ENCODE measurements at regions not wholly inside any gene's neighbourhood (a gene's known extent, or its start where the extent isn't known, plus 50 kb on each side); places are given as distances from the start of the nearest gene placed in this dataset.

DNA sequence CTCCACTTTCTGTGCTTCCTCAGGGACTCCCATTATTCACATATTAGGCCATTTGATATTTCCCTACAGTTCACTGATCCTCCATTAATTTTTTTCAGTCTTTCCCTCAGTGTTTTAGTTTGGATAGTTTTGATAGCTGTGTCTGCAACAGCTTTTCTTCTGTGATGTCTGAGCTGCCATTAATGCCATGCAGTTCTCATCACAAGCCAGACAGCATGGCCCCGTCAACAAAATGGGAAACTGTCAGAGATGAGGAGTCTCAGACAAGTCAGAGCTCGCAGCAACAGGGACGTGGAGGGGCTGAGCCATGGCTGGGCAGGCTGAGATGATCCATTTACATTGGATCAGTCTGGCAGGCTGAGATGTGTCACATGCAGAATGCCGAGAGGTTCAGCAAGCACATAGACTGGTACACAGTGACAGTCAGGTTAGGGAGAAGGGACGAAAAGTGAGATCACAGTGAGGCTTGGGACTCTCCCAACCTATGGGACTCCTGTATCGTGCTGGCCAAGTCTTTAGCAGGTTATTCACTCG lies 65.4 kb downstream of the NPS start:
- H3K79me2 ChIP-seq (ENCODE audit: insufficient read depth, low read length): no peaks in the 10 kb centered on the region
- H3K9me3 ChIP-seq (ENCODE audit: control insufficient read depth in 1 of 2, insufficient read depth in 1 of 2, low read depth in 1 of 2, low read length in 2 of 2): no peaks in the 10 kb centered on the region
- H3K4me1 ChIP-seq (ENCODE audit: control insufficient read depth in 1 of 2, insufficient read depth in 2 of 2, low read length in 2 of 2): no peaks in the 10 kb centered on the region
- RAD21 ChIA-PET (ENCODE audit: low non-redundant PET in 1 of 2, low total read pairs in 2 of 2, uncharacterized antibody in 2 of 2, unreplicated experiment in 2 of 2): no interaction called here
- no peak overlapping the region for H3K4me2 ChIP-seq (ENCODE audit: low read length)
- ATAC-seq: no peak
- H3K9me2 ChIP-seq (ENCODE audit: insufficient read depth): no peaks in the 10 kb centered on the region
- no peak for TF ChIP-seq SP1 (IDR thresholded peaks at IDR 0.05; ENCODE audit: low read depth)
- TF ChIP-seq ZBTB33 (IDR thresholded peaks at IDR 0.05; ENCODE audit: extremely low read depth, insufficient replicate concordance, low read length): no peak
- no peak for TF ChIP-seq SRF (IDR thresholded peaks at IDR 0.05; ENCODE audit: low read depth)
- TF ChIP-seq EZH2phosphoT487 (IDR thresholded peaks at IDR 0.05; ENCODE audit: borderline replicate concordance): no peak
- H3K27me3 ChIP-seq (ENCODE audit: insufficient read depth, low read length): peaks cover 65% of the 10 kb centered on the region
- H3K9ac ChIP-seq (ENCODE audit: low read length): no peak overlapping the region
- POLR2A ChIA-PET: no interaction called here
- CTCF ChIA-PET: interaction anchor here (0.8 kb wide), 1 partner anchor 80 kb away, joined by 3 read pairs; no protein-coding TSS in a partner anchor
- no TSS peak for BruUV-seq (replicated peaks)
- no peaks in the 10 kb centered on the region for H4K20me1 ChIP-seq (ENCODE audit: insufficient read depth)
- H3K4me3 ChIP-seq (replicated peaks in 1 of 2; ENCODE audit: low read depth in 1 of 2, low read length in 2 of 2): no peak overlapping the region
- H3K27ac ChIP-seq (ENCODE audit: low read depth, low read length): no peak overlapping the region
- H3K36me3 ChIP-seq (ENCODE audit: control insufficient read depth in 1 of 2, insufficient read depth in 2 of 2, low read length in 2 of 2): no peaks in the 10 kb centered on the region
- no peak overlapping the region for H2AFZ ChIP-seq (ENCODE audit: low read depth, low read length, poor library complexity, severe bottlenecking)
- intact Hi-C loops (cut with micrococcal nuclease): no loop called here
- no peak for DNase-seq (ENCODE audit: low read depth, low spot score)

GRCh38 chr10:127618797-127619196 lies 69.7 kb downstream of the NPS start:
- H3K4me3 ChIP-seq (replicated peaks in 1 of 2; ENCODE audit: low read depth in 1 of 2, low read length in 2 of 2): no peak overlapping the region
- H3K4me1 ChIP-seq (ENCODE audit: control insufficient read depth in 1 of 2, insufficient read depth in 2 of 2, low read length in 2 of 2): no peaks in the 10 kb centered on the region
- no peak for DNase-seq (ENCODE audit: low read depth, low spot score)
- peaks cover 45% of the 10 kb centered on the region for H3K27me3 ChIP-seq (ENCODE audit: insufficient read depth, low read length)
- H3K9me2 ChIP-seq (ENCODE audit: insufficient read depth): no peaks in the 10 kb centered on the region
- no peaks in the 10 kb centered on the region for H3K79me2 ChIP-seq (ENCODE audit: insufficient read depth, low read length)
- H3K9me3 ChIP-seq (ENCODE audit: control insufficient read depth in 1 of 2, insufficient read depth in 1 of 2, low read depth in 1 of 2, low read length in 2 of 2): no peaks in the 10 kb centered on the region
- RAD21 ChIA-PET (ENCODE audit: low non-redundant PET in 1 of 2, low total read pairs in 2 of 2, uncharacterized antibody in 2 of 2, unreplicated experiment in 2 of 2): no interaction called here
- no peak overlapping the region for H2AFZ ChIP-seq (ENCODE audit: low read depth, low read length, poor library complexity, severe bottlenecking)
- H4K20me1 ChIP-seq (ENCODE audit: insufficient read depth): no peaks in the 10 kb centered on the region
- POLR2A ChIA-PET: no interaction called here
- H3K36me3 ChIP-seq (ENCODE audit: control insufficient read depth in 1 of 2, insufficient read depth in 2 of 2, low read length in 2 of 2): no peaks in the 10 kb centered on the region
- TF ChIP-seq TCF7L2 (IDR thresholded peaks at IDR 0.05; ENCODE audit: borderline replicate concordance, extremely low read depth, insufficient read depth, insufficient read length) (no peak), CBX3 (IDR thresholded peaks at IDR 0.05; ENCODE audit: low read depth) (no peak), POLR2A (IDR thresholded peaks at IDR 0.05; ENCODE audit: borderline replicate concordance, extremely low read depth, insufficient read depth, insufficient read length) (no peak)
- no peak overlapping the region for H3K4me2 ChIP-seq (ENCODE audit: low read length)
- BruUV-seq (replicated peaks): no TSS peak
- H3K27ac ChIP-seq (ENCODE audit: low read depth, low read length): no peak overlapping the region
- CTCF ChIA-PET: no interaction called here
- intact Hi-C loops (cut with micrococcal nuclease): no loop called here
- no peak for ATAC-seq
- no peak overlapping the region for H3K9ac ChIP-seq (ENCODE audit: low read length)
